ENCODE measurements at regions not wholly inside any gene's neighbourhood (a gene's known extent, or its start where the extent isn't known, plus 50 kb on each side); places are given as distances from the start of the nearest gene placed in this dataset.

DNA sequence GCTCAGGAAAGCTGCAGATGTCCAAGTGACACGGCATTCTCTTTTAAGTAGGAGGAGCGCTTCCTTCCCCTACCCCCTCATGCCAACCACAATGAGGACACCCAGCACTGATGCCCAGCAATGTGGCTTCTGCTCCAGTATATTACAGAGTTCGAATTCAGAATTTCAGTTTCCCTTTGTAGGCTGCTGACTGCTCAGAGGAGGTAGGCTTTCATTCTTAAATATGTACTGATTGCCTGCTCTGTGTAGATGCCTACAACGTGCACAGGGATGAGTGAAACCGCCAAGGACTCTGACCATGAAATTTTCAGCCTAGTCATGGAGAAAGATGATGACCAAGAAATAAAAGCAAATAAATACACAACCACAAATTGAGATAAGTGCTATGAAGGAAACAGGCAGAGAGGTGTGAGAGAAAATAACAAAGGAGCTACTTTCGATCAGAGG lies 50.9 kb upstream of the TNFAIP3 start:
- TF ChIP-seq, protein P1, sequence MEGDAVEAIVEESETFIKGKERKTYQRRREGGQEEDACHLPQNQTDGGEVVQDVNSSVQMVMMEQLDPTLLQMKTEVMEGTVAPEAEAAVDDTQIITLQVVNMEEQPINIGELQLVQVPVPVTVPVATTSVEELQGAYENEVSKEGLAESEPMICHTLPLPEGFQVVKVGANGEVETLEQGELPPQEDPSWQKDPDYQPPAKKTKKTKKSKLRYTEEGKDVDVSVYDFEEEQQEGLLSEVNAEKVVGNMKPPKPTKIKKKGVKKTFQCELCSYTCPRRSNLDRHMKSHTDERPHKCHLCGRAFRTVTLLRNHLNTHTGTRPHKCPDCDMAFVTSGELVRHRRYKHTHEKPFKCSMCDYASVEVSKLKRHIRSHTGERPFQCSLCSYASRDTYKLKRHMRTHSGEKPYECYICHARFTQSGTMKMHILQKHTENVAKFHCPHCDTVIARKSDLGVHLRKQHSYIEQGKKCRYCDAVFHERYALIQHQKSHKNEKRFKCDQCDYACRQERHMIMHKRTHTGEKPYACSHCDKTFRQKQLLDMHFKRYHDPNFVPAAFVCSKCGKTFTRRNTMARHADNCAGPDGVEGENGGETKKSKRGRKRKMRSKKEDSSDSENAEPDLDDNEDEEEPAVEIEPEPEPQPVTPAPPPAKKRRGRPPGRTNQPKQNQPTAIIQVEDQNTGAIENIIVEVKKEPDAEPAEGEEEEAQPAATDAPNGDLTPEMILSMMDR (IDR thresholded peaks at IDR 0.05) = no peak
- TF ChIP-seq POLR2AphosphoS5 (IDR thresholded peaks at IDR 0.05; ENCODE audit: low read depth, low read length) = no peak

All from Panc1 (cell line).